HFF-Myc (cell line): ENCODE measurements at regions not wholly inside any gene's neighbourhood (a gene's known extent, or its start where the extent isn't known, plus 50 kb on each side); places are given as distances from the start of the nearest gene placed in this dataset.
"Not testable (repeated sequence)": the region's sequence is repeated elsewhere in the genome, so short reads cannot be mapped to it uniquely, and the experiment has no call there.

Experiments used
- DNase-seq: peaks from one replicate; pipeline ENCODE4 v3.0.0-alpha.2; 2011; ENCODE audit warnings: low read depth; ENCODE audit errors: extremely low read depth
- H3K4me3 ChIP-seq: replicated peaks from 2 replicates; pipeline ENCODE4 v1.5.1; 2011; ENCODE audit warnings: low read depth, mild to moderate bottlenecking, control low read depth, low read length
- TF ChIP-seq, protein P1 (sequence below): IDR thresholded peaks from 2 replicates; pipeline ENCODE4 v1.5.1; 2012; ENCODE audit warnings: mild to moderate bottlenecking, low read depth, low read length, control low read depth; ENCODE audit errors: missing control alignments

- DNase-seq, result no peak
- no peak overlapping the region for H3K4me3 ChIP-seq
- TF ChIP-seq, protein P1, sequence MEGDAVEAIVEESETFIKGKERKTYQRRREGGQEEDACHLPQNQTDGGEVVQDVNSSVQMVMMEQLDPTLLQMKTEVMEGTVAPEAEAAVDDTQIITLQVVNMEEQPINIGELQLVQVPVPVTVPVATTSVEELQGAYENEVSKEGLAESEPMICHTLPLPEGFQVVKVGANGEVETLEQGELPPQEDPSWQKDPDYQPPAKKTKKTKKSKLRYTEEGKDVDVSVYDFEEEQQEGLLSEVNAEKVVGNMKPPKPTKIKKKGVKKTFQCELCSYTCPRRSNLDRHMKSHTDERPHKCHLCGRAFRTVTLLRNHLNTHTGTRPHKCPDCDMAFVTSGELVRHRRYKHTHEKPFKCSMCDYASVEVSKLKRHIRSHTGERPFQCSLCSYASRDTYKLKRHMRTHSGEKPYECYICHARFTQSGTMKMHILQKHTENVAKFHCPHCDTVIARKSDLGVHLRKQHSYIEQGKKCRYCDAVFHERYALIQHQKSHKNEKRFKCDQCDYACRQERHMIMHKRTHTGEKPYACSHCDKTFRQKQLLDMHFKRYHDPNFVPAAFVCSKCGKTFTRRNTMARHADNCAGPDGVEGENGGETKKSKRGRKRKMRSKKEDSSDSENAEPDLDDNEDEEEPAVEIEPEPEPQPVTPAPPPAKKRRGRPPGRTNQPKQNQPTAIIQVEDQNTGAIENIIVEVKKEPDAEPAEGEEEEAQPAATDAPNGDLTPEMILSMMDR, result no peak
These were observed 165.3 kb upstream of the GSE1 start for GRCh38 chr16:85447693-85448313.

- no peak overlapping the region for H3K4me3 ChIP-seq
- TF ChIP-seq, protein P1, result no peak
- DNase-seq, result no peak
These were observed 164.4 kb upstream of the GSE1 start for GRCh38 chr16:85448557-85449190.

DNA sequence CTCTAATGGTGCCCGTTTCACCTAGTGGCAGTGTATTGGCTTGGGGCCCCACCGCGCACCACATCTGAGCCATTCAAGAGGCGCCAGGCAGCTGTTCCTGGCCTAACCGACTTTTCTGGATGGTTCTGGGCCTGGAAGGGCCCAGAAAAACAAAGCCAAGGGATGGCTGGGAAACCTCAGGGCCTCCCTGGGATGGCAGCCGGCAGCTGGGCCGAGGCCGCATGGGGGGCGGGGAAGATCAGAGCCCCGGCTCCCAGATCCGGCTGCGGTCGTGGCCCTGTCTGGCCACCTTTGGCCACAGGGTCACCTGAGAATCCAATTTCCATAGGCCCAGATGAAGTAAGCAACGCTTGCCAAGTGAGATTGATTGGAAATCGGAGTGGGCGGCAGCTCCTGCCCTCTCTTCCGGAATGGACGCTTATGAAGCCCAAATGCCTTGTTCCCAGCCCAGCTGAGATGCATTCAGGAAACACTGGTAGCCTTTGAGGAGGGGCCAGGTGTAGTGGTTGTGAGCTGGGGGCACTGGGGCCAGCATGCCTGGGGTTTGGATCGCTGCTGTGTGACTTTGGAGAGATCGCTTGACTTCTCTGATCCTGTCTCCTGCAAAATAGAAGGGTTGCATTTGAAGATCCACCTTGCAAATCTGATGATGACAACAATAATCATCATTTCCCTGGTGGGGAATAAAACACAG is 163.8 kb upstream of the GSE1 start:
- DNase-seq, result no peak
- TF ChIP-seq, protein P1, result no peak
- no peak overlapping the region for H3K4me3 ChIP-seq

GRCh38 chr16:85449885-85450245 is 163.3 kb upstream of the GSE1 start:
- H3K4me3 ChIP-seq, result no peak overlapping the region
- TF ChIP-seq, protein P1, result no peak
- no peak for DNase-seq

GRCh38 chr16:85451142-85451541 is 162.0 kb upstream of the GSE1 start:
- H3K4me3 ChIP-seq, result not testable (repeated sequence)

GRCh38 chr16:85451641-85452363 is 161.3 kb upstream of the GSE1 start:
- TF ChIP-seq, protein P1, result no peak
- H3K4me3 ChIP-seq, result no peak overlapping the region
- no peak for DNase-seq

More at GRCh38 chr16:85451142-85451541, 162.0 kb upstream of the GSE1 start:
- not testable (repeated sequence) for DNase-seq
